HEK293 (cell line): ENCODE measurements at regions not wholly inside any gene's neighbourhood (a gene's known extent, or its start where the extent isn't known, plus 50 kb on each side); places are given as distances from the start of the nearest gene placed in this dataset.

Experiments used
- CTCF ChIA-PET: fragments of 350-600 bp; formaldehyde crosslinking; extraction: SDS; loops from one replicate; lab custom pipeline; 2021; ENCODE audit warnings: antibody characterized with exemption; lab: Yijun Ruan, JAX
- POLR2A ChIA-PET: fragments of 300-600 bp; formaldehyde crosslinking; extraction: SDS; loops from one replicate; lab custom pipeline; 2020; ENCODE audit warnings: antibody characterized with exemption, inconsistent platforms; lab: Yijun Ruan, JAX
- H3K27ac ChIP-seq: fragments of 200-500 bp; sonication (Bioruptor generic); 2 replicates; pipeline ENCODE4 v1.5.1; 2014; ENCODE audit warnings: low read depth, low read length, control low read depth, inconsistent platforms; ENCODE audit errors: extremely low read depth
- H3K36me3 ChIP-seq, 2 experiments: fragments of 200-500 bp in 1 of 2; sonication (Bioruptor generic) in 1 of 2; 1 replicate in 1 of 2; 2 replicates in 1 of 2; pipeline ENCODE4 v1.5.1; 2014 to 2017; ENCODE audit warnings: inconsistent platforms in 2 of 2, low read length in 2 of 2; ENCODE audit not compliant: control insufficient read depth in 2 of 2, insufficient read depth in 1 of 2
- H3K4me1 ChIP-seq: fragments of 200-500 bp; sonication (Bioruptor generic); 2 replicates; pipeline ENCODE4 v1.5.1; 2014; ENCODE audit warnings: mild to moderate bottlenecking, low read length, inconsistent platforms; ENCODE audit not compliant: control insufficient read depth, insufficient read depth
- H3K4me3 ChIP-seq: 2 replicates; pipeline ENCODE4 v1.5.1; 2011; ENCODE audit warnings: low read depth, mild to moderate bottlenecking, control low read depth, low read length, moderate library complexity
- H3K9me3 ChIP-seq: fragments of 200-500 bp; sonication (Bioruptor generic); 2 replicates; pipeline ENCODE4 v1.5.1; 2014; ENCODE audit warnings: low read depth, low read length, inconsistent platforms; ENCODE audit not compliant: control insufficient read depth, insufficient read depth
- EGR2 ChIP-seq: fragments of 450-650 bp; formaldehyde crosslinking; IDR thresholded peaks from 2 replicates; pipeline ENCODE4 v1.5.1; 2016; ENCODE audit warnings: low read depth, missing biosample characterization, missing genetic modification characterization
- GLI4 ChIP-seq: fragments of 450-650 bp; formaldehyde crosslinking; IDR thresholded peaks from 2 replicates; pipeline ENCODE4 v1.5.1; 2016; ENCODE audit warnings: missing biosample characterization, missing genetic modification characterization
- GLIS2 ChIP-seq: fragments of 450-650 bp; formaldehyde crosslinking; IDR thresholded peaks from 2 replicates; pipeline ENCODE4 v1.5.1; 2016; ENCODE audit warnings: missing biosample characterization, missing genetic modification characterization
- HOXC10 ChIP-seq: sonication (generic); formaldehyde crosslinking; IDR thresholded peaks from 2 replicates; pipeline ENCODE4 v1.8.1; 2023; ENCODE audit warnings: mild to moderate bottlenecking, missing genetic modification reagents
- TRIM28 ChIP-seq: IDR thresholded peaks from 2 replicates; pipeline ENCODE4 v1.6.1; 2011; ENCODE audit warnings: low read length, control low read depth, borderline replicate concordance
- ZFHX2 ChIP-seq: fragments of 450-650 bp; formaldehyde crosslinking; conservative IDR thresholded peaks from 2 replicates; pipeline ENCODE4 v1.5.1; 2016; ENCODE audit warnings: missing biosample characterization, missing genetic modification characterization
- ZIC2 ChIP-seq: fragments of 450-650 bp; formaldehyde crosslinking; IDR thresholded peaks from 2 replicates; pipeline ENCODE4 v1.5.1; 2016; ENCODE audit warnings: missing biosample characterization, missing genetic modification characterization
- ZNF157 ChIP-seq: fragments of 450-650 bp; formaldehyde crosslinking; IDR thresholded peaks from 2 replicates; pipeline ENCODE4 v1.5.1; 2016; ENCODE audit warnings: missing biosample characterization, missing genetic modification characterization
- ZNF169 ChIP-seq: fragments of 450-650 bp; formaldehyde crosslinking; IDR thresholded peaks from 2 replicates; pipeline ENCODE4 v1.5.1; 2016; ENCODE audit warnings: missing biosample characterization, missing genetic modification characterization
- ZNF221 ChIP-seq: fragments of 450-650 bp; formaldehyde crosslinking; IDR thresholded peaks from 2 replicates; pipeline ENCODE4 v1.5.1; 2017; ENCODE audit warnings: missing biosample characterization, missing genetic modification characterization, borderline replicate concordance
- ZNF324 ChIP-seq: fragments of 450-650 bp; formaldehyde crosslinking; IDR thresholded peaks from 2 replicates; pipeline ENCODE4 v1.5.1; 2016; ENCODE audit warnings: missing biosample characterization, missing genetic modification characterization
- ZNF341 ChIP-seq: fragments of 450-650 bp; formaldehyde crosslinking; IDR thresholded peaks from 2 replicates; pipeline ENCODE4; 2016; ENCODE audit warnings: low read depth, missing biosample characterization, missing genetic modification characterization
- ZNF514 ChIP-seq: fragments of 450-650 bp; formaldehyde crosslinking; IDR thresholded peaks from 2 replicates; pipeline ENCODE4 v1.5.1; 2016; ENCODE audit warnings: missing biosample characterization, missing genetic modification characterization
- ZNF549 ChIP-seq: fragments of 450-650 bp; IDR thresholded peaks from 2 replicates; pipeline ENCODE4 v1.5.1; 2018; ENCODE audit warnings: missing biosample characterization, missing genetic modification characterization, mild to moderate bottlenecking, inconsistent platforms, moderate library complexity
- ZNF624 ChIP-seq: fragments of 450-650 bp; formaldehyde crosslinking; IDR thresholded peaks from 2 replicates; pipeline ENCODE4 v1.5.1; 2017; ENCODE audit warnings: missing biosample characterization, missing genetic modification characterization
- ZNF704 ChIP-seq: fragments of 450-650 bp; formaldehyde crosslinking; IDR thresholded peaks from 2 replicates; pipeline ENCODE4 v1.5.1; 2016; ENCODE audit warnings: missing biosample characterization, missing genetic modification characterization
- ZNF76 ChIP-seq: fragments of 450-650 bp; formaldehyde crosslinking; IDR thresholded peaks from 2 replicates; pipeline ENCODE4; 2016; ENCODE audit warnings: low read depth, missing biosample characterization, missing genetic modification characterization, borderline replicate concordance
- ZNF777 ChIP-seq: fragments of 450-650 bp; formaldehyde crosslinking; IDR thresholded peaks from 2 replicates; pipeline ENCODE4 v1.5.1; 2017; ENCODE audit warnings: missing biosample characterization, missing genetic modification characterization, borderline replicate concordance
- ZNF837 ChIP-seq: fragments of 450-650 bp; formaldehyde crosslinking; IDR thresholded peaks from 2 replicates; pipeline ENCODE4 v1.5.1; 2016; ENCODE audit warnings: missing biosample characterization, missing genetic modification characterization
- TF ChIP-seq, protein P1 (sequence below): fragments of 450-650 bp; formaldehyde crosslinking; IDR thresholded peaks from 2 replicates; pipeline ENCODE4 v1.5.1; 2016; ENCODE audit warnings: missing biosample characterization, missing genetic modification characterization

GRCh38 chr1:229087339-229087738 is 183.6 kb upstream of the RAB4A start:
- TF ChIP-seq ZNF221 (tag by site-specific recombination) (no peak), ZNF157 (tag by site-specific recombination) (no peak), ZNF549 (tag by site-specific recombination) (no peak), ZNF704 (tag by site-specific recombination) (no peak), ZNF514 (no peak), GLI4 (tag by site-specific recombination) (no peak), ZNF76 (tag by site-specific recombination) (no peak), ZNF341 (tag by site-specific recombination) (no peak), ZNF837 (no peak), ZNF777 (tag by site-specific recombination) (no peak), ZNF624 (tag by site-specific recombination) (no peak)
- TF ChIP-seq, all 188 proteins: peak for 0
- H3K27ac ChIP-seq, result no peak overlapping the region

GRCh38 chr1:229087906-229088305 is 183.0 kb upstream of the RAB4A start:
- Histone ChIP-seq H3K4me1 (no peaks in the 10 kb centered on the region), H3K9me3 (no peaks in the 10 kb centered on the region), H3K27ac (no peak overlapping the region)
- TF ChIP-seq ZFHX2 (tag by site-specific recombination), result peak; percentile 90
- peak; percentile 25; the same call in 1 of the 2 replicates for TF ChIP-seq GLIS2 (tag by site-specific recombination)
- peak; percentile 58 for TF ChIP-seq ZIC2
- peak; percentile 91 for TF ChIP-seq EGR2
- no peak for TF ChIP-seq ZNF169
- TF ChIP-seq, protein P1, sequence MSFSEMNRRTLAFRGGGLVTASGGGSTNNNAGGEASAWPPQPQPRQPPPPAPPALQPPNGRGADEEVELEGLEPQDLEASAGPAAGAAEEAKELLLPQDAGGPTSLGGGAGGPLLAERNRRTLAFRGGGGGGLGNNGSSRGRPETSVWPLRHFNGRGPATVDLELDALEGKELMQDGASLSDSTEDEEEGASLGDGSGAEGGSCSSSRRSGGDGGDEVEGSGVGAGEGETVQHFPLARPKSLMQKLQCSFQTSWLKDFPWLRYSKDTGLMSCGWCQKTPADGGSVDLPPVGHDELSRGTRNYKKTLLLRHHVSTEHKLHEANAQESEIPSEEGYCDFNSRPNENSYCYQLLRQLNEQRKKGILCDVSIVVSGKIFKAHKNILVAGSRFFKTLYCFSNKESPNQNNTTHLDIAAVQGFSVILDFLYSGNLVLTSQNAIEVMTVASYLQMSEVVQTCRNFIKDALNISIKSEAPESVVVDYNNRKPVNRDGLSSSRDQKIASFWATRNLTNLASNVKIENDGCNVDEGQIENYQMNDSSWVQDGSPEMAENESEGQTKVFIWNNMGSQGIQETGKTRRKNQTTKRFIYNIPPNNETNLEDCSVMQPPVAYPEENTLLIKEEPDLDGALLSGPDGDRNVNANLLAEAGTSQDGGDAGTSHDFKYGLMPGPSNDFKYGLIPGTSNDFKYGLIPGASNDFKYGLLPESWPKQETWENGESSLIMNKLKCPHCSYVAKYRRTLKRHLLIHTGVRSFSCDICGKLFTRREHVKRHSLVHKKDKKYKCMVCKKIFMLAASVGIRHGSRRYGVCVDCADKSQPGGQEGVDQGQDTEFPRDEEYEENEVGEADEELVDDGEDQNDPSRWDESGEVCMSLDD (tag by site-specific recombination), result 0 out of 2 replicates have a peak, but pooled peaks have one; percentile 19
- TF ChIP-seq, all 188 proteins: peak for 5
- Histone ChIP-seq H3K4me3 (no peak overlapping the region), H3K36me3 (no peaks in the 10 kb centered on the region)
- ChIA-PET CTCF (no interaction called here), POLR2A (no interaction called here)

More at GRCh38 chr1:229087339-229087738, 183.6 kb upstream of the RAB4A start:
- Histone ChIP-seq H3K9me3 (no peaks in the 10 kb centered on the region), H3K36me3 (no peaks in the 10 kb centered on the region), H3K4me1 (no peaks in the 10 kb centered on the region), H3K4me3 (no peak overlapping the region)
- ChIA-PET CTCF (no interaction called here), POLR2A (no interaction called here)

GRCh38 chr1:229088711-229089110 is 182.2 kb upstream of the RAB4A start:
- POLR2A ChIA-PET, result no interaction called here

More at GRCh38 chr1:229088711-229089110, 182.2 kb upstream of the RAB4A start:
- Histone ChIP-seq H3K36me3 (no peaks in the 10 kb centered on the region), H3K4me1 (no peaks in the 10 kb centered on the region), H3K9me3 (no peaks in the 10 kb centered on the region), H3K27ac (no peak overlapping the region), H3K4me3 (no peak overlapping the region)
- TF ChIP-seq ZFHX2 (tag by site-specific recombination) (no peak), TRIM28 (no peak), ZNF324 (tag by site-specific recombination) (no peak), HOXC10 (CRISPR knock-in tag) (no peak)
- CTCF ChIA-PET, result no interaction called here
